Mesenteric fat pad (tissue), 1 donor: ENCODE measurements at regions not wholly inside any gene's neighbourhood (a gene's known extent, or its start where the extent isn't known, plus 50 kb on each side); places are given as distances from the start of the nearest gene placed in this dataset.
"Not testable (repeated sequence)": the region's sequence is repeated elsewhere in the genome, so short reads cannot be mapped to it uniquely, and the experiment has no call there.

Source experiments
- DNase-seq: peaks from one replicate; pipeline ENCODE4 v3.0.0-alpha.2; 2020; ENCODE audit warnings: low spot score
- donor health status: DM: yes; HTN: yes; CAD: no.

DNA sequence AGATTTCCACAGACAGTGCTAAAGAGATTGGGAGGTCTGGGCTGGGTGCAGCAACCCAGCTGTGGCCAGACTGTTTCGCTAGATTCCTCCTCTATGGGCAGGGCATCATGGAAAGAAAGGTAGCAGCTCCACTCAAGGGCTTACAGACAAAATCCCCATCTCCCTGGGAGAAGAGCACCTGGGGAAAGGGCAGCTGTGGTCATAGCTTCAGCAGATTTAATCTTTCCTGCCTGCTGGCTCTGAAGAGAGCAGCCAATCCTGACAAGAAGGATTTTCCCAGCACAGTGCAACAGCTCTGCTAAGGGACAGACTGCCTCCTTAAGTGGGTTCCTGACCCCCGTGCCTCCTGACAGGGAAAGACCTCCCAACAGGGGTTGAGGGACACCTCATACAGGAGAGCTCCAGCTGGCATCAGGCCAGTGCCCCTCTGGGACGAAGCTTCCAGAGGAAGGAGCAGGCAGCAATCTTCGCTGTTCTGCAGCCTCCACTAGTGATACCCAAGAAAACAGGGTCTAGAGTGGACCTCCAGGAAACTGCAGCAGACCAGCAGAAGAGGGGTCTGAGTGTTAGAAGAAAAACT is 1379.3 kb upstream of the ACO1 start:
- DNase-seq: no peak

DNA sequence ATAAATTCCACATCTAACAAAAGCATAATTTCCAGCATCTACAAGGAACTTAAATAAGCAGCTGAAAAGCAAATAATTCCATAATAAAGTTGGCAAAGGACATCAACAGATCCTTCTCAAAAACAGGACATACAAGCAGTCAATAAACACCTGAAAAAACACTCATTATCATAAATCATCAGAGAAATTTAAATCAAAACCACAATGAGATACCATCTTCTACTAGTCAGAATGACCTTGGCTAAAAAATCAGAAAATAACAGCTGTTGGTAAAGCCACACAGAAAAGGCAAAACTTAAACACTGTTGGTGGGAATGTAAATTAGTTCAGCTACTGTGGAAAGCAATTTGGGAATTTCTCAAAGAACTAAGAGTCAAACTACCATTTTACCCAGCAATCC is 1371.1 kb upstream of the ACO1 start:
- DNase-seq: no peak

DNA sequence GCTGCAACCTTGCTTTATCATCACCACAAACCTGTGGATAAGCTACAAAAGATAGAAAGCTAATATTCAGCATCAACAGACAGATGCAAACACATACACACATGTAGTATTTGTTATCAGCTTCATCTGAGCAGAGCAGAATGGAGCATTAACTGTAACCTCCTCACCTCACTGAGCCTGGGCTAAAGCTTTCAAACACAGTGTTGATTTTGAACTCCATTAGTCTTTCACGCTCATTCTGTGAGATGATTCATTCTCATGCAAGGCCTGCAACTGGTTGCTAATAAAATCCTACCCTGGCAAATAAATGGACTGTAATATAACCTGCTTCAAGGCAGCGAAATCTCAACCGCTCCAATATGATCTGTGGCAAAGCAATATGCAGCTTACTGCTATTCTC is 1360.6 kb upstream of the ACO1 start:
- DNase-seq: no peak

DNA sequence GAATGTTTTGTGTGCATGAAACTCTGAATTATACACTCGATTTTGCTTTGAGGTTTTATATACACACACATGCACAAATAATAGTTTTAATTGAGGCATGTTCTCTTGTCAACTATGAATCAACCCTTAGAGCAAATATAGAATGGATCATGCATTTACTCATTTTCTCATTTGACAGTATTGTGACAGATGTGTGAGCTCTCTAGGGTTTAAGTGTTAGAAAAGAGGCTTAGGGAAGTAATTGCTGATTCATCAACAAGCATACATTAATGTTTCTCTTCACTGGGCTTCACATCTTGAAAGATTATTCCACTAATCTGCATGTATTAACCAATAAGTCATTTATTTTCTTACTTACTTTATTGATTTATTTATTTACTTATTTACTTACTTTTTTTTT is 1356.8 kb upstream of the ACO1 start:
- no peak for DNase-seq

DNA sequence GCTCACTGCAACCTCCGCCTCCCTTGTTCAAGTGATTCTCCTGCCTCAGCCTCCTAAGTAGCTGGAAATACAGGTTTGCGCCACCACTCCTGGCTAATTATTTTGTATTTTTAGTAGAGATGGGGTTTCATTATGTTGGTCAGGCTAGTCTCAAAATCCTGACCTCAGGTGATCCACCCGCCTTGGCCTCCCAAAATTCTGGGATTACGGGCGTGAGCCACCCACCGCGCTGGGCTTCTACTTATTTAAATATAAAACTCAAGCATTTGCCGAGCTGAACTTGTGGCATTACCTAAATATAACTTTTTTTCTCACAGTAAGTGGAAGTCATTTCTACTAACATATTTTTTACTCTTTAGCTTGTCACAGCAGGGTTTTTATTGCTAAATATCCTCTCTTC is 1356.3 kb upstream of the ACO1 start:
- no peak for DNase-seq

DNA sequence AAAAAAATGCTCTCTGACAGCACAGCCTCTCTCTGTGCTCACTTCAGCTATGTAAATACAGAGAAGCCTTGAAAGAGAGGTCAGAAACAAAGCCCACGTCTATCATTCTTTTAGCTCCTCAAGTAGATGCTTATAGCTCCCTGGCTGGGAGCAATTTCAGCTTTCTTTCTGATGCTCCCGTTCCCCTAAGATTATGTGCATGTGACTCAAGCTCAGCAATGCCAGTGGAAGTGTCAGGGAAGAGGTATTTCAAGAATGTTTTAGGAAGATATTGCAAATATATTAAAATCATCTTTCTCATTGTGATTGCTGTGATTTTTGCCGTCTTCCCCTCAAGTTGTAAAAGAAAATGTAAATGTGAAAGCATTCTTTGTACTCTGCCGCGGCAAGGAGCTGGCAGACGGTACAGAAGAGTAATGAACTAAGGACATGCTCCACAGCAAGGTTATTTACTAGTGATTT is 1353.7 kb upstream of the ACO1 start:
- DNase-seq: no peak

DNA sequence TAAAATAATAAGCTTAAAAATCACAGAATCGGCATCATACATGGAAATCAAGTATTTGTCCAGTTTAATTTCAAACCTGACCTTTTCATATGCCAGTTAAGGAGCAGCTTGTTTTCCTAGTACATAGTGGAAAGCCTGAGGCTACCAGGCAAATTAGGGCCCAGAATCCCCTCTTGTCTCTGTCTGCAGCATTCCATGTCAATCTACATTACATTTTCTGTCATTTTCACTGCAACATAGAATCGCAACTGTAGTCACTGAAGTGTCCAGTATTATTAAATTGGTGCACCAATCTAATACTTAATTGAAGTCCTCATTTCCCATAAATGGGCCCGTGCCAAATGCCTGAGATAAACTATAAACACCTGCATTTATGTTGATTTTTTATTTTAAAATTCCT is 1352.2 kb upstream of the ACO1 start:
- DNase-seq: no peak

DNA sequence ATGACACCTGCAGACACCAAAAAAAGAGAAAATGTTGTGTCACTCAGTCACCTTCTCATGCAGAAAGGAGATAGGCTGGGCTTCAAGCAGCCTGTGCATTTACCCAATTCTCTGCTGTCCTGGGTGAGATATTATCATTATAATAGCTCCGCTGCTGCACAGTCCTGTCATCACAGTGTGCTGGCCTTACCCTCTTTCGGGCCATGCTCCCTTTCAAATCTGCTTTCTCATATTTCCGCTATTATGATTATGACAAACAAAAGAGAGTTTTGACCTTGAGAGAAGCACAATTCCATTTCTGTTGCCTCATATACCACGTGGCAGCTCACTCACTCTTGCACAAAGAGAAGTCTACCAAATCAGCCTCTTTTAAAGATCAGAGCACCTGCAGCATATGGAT is 1350.1 kb upstream of the ACO1 start:
- no peak for DNase-seq

DNA sequence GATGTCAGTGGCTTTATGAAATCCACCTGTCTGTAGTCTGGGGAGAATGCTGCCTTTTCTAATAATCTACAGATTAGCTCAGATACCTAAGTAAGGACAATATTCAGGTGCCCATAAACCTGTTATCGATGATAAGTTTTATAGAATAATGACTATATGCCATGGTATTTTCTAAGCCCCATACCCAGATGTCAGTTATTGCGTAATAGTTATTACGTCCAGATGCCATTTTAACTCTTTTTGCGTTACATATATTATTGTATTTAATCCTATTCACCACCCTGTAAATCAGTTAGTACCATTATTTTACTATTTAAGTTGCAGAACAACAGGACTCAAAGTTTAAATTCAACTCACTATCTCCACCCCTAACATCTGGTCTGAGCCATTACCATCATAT is 1343.9 kb upstream of the ACO1 start:
- DNase-seq: no peak

DNA sequence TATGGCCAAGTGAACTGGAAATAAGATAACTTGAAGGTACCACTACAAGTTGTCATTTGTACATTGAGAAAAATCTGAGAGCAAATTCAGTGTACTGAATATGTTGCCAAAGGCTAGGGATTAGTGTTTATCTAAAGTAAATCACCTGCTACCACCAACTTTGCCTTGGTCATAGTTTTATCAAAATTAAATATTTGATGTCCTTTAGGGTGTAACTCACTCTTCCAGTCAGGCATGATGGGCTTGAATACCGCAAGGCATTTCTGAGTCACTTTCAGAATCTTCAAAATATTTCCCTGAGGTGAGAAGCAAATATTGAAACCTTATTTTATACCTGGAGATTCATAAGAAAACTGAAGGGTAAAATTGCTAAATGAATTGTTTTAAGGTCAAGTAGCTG is 1338.6 kb upstream of the ACO1 start:
- no peak for DNase-seq

DNA sequence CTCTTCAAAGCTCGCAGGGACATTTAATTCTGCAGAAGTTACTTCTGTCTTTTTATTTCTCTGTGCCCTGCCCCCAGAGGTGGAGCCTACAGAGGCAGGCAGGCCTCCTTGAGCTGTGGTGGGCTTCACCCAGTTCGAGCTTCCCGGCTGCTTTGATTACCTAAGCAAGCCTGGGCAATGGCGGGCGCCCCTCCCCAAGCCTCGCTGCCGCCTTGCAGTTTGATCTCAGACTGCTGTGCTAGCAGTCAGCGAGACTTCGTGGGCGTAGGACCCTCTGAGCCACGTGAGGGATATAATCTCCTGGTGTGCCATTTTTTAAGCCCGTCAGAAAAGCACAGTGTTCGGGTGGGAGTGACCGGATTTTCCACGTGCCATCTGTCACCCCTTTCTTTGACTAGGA is 1322.9 kb upstream of the ACO1 start:
- DNase-seq: not testable (repeated sequence)

DNA sequence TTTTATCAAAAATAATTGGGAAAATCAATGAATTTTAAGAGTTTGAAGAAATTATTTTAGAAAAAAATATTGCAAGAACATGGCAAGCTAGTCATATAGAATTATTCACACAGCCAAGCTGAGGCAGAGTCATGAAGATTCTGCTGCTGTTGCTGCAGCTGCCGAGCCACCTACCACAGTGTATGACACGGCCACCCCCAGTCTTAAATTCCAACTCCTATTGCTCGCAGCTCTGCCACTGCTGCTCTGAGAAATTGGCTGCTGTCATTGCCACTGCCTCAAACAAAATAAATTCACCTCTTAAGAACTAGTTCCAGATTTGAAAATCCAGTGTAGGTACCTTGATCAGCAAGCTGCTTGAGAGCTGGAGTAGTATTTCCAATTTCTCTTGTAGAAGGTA is 1318.8 kb upstream of the ACO1 start:
- no peak for DNase-seq

DNA sequence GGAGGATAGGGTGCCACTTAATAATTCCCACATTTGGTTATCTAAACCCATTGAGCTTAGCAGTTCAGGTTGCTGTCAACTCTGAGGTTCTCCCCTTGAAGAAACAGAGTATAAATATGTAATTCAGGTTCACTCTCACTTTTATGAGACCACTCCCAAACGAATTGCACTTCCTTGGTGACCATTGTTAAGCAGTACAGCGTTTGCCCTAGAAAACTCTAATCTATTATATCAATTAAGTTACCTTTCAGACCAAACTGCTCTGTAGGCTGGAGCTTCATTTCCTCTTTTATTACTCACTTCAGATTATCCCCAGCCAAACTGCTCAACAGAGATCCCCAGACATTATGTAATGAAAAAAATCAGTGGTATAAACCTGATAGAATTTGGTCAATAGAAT is 1317.0 kb upstream of the ACO1 start:
- no peak for DNase-seq

DNA sequence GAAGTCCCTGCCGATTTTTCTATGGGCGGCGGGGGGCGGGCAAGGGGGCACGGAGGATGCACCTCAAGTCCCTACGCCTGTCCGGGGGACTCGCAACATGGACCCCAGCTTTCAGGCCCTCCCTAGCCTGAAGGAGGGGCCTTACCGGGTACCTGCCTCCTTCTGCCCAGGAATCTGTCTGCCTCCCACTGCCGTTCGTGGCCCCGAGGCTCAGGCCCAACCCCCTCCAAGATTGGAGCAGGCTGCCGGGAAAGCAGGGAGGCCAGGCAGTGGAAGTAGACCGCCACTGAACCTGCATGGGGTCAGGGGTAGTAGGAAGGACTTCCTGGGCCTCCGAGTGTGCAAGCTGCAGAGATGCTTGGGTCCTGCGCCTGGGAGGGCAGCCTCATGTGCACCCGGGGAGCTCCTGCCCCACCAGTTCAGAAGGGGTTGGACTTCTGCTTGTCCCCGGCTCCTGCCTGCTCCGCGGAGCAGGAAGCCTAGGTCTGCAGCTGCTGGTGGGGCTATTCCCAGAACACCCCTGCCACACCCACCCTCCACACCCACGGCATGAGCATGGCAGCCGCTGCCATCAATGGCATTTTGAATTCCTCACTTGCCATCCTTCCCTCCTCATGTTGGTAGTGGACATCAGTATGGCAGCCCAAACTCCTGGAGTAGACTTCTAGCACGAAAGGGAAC is 1312.7 kb upstream of the ACO1 start:
- no peak for DNase-seq

DNA sequence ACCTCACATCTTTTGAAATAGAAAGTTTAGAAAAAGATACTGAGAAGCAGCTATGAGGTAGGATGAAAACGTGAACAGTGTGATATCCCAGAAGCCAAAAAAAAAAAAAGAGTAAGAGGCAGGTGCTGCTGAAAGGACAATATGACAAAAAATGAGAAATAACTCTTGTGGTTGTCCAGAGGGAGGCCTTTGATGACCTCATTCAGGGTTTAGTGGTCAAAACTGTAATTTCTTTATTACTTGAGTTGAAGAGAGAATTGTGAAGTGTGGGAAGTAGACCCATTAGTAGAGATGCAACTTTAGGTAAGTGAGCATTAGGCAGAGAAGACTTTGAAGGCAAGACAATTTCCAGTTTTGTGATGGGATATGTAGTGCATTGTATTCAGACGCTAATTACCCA is 1306.3 kb upstream of the ACO1 start:
- no peak for DNase-seq

DNA sequence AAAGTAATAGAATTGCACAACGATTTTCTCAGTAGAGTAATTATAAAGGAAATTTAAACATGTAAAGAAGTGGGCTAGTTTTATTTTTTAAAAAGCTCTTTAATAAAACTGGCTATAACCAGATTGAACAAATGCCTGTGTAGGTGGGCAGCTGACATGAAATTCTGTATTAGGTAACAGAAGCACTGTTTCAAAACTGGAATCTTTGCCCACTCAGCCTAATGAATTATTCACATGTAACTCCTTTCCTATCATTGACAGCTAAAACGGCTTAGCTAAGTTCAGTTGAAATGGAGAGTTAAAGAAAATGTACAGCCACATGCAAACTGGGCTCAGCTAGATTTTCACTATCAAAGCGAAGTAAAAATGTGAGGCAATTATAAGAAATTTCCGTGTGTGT is 1300.1 kb upstream of the ACO1 start:
- DNase-seq: no peak

DNA sequence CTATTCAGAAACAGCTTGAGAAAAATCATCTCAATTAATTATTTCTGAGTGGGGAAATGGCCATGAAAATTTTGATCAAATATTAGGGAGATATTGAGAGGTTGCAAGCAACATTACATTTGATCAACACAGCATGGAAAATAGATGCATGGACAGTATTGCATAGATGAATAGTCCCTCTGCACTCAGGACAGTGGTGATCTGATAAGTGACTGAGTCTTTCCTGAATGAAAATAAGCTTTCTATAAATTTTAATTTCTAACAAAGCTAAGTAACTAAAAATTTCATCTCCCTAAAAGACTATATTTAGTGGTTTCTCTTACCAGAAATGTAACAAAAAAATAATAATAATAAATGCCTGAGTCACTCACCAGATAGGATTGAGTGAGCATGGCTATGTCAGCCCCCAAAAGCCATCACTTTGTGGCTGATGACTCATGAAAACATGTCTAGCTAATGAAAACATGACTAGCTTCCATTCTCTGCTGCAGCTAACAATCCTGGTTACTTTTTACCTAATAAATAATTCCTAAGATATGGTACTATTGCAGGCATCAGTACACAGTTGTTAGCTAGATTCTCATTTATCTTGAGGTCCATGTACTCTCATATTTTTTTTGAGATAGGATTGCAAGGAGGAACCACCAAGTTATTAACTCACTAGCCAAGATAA is 1294.8 kb upstream of the ACO1 start:
- no peak for DNase-seq

DNA sequence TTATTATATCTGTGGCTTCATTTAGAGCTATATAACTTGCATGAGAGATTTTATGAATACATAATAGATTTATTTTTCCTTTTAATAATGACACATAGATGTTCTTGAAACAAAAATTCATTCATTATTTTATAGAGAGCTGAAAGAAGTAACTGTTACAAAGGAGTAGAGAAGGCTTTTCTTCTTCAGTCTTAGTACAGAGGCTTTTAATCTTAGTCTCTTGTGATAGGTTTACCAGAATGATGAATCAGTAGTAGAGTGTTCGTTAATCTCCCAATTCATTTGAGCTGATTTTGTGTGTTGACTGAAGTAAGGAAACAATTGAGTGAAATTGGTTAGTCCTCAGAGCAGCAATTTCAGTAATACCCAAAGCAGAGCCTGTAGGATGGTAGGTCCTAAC is 1284.1 kb upstream of the ACO1 start:
- DNase-seq: no peak

DNA sequence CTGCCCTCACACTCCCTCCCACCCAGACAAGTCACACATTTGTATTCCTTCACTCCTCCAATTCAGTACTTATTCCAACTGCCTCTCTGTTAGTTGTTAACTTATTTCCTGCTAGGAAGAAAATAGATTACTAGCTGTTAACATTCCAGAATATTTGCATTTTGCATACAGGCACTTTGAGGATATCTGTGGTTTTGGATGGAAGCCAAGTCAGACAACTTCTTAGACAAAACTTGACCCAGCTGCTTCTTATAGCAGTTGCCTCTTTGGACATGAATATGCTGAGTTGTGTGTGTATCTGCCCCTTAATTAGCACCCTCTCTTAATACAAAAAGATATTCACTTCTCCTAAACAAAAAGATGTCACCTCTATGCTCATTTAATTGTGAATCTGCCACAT is 1280.6 kb upstream of the ACO1 start:
- no peak for DNase-seq

DNA sequence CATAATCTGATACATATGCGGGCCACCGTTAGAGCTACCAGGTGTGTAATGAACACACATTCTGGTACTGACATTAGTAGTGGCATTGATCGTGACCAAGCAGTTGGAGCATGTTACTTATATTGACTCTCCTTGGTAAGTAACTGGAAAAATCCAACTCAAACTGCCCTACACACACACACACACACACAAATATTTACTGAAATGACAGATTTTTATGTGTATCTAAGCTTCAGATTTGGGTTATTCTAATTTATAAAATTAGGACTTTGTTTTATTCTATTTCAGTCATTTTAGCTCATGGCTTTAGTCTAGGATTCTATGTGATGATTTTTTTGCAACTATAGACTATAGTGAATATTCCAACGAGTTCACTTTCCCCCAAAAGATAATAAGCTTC is 1280.2 kb upstream of the ACO1 start:
- DNase-seq: no peak

DNA sequence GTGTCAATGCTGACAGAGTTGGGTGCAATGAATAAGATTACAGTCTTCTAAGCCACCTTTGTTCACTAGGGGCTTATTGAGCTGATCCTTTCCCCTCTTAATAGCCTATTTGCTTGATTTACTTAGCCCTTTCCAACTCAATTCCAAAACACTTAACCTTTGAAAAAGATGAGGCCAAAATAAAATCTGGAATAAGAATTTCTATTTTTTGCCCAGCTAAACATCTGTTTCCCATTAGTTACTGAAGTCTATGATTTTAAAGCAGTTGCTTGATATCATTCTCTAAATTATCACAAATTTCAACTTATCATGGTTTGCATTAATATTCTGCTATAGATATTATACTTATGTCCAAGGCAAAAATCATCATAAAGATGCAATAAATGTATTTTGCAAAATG is 1272.0 kb upstream of the ACO1 start:
- DNase-seq: no peak

DNA sequence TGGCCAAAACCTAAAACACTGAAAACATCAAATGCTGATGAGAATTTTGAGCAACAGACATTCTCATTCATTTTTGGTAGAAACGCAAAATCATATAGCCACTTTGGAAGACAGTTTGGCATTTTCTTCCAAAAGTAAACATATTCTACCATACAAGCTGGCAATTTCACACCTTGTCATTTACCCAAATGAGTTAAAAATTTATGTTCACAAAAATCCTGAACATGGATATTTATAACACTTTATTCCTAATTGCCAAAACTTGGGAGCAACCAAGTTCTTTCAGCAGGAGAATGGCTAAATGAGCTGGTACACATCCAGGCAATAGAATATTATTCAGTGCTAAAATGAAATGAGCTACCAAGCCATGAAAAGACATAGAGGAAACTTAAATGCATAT is 1270.1 kb upstream of the ACO1 start:
- no peak for DNase-seq

DNA sequence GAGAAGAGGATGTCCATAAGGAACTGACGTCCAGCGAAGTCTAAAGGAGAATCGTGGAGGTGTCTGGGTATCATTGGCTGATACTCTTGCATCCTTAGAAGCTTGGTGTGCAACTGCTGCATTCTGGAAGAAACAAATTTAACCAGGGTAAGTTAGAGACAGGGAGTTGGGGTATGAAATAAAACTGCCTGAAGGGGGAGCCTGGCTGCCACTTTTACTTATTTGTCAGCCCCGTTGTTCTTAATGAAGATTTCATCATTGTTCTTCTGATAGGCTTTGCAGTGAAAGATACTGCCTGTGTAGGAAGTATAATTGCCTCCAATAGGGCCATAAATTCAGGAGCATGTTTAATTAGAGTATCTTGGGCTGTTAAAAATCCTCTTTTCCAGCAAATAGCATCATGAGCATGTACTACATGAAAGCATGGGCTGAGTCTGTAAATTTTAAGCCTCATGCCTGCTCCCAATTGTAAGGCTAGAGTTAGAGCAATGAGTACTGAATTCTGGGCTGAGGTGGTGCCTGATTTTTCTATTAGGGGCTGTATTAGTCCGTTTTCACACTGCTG is 1264.5 kb upstream of the ACO1 start:
- DNase-seq: no peak
